KMS-11 (cell line): ENCODE measurements at regions not wholly inside any gene's neighbourhood (a gene's known extent, or its start where the extent isn't known, plus 50 kb on each side); places are given as distances from the start of the nearest gene placed in this dataset.

Experiments
- H2AFZ ChIP-seq: fragments of 200-600 bp; sonication (generic); 2 replicates; pipeline ENCODE4 v1.6.1; 2016; ENCODE audit warnings: antibody characterized with exemption, mixed run types, low read depth
- H3K27ac ChIP-seq: fragments of 200-600 bp; sonication (generic); 2 replicates; pipeline ENCODE4 v1.6.1; 2016; ENCODE audit warnings: mild to moderate bottlenecking, mixed run types
- H3K27me3 ChIP-seq: fragments of 200-600 bp; sonication (generic); 2 replicates; pipeline ENCODE4 v1.6.1; 2017; ENCODE audit warnings: mild to moderate bottlenecking, low read depth, mixed run types, moderate library complexity; ENCODE audit not compliant: insufficient read depth
- H3K36me3 ChIP-seq: fragments of 200-600 bp; sonication (generic); 2 replicates; pipeline ENCODE4 v1.6.1; 2017; ENCODE audit warnings: mild to moderate bottlenecking, mixed run types; ENCODE audit not compliant: insufficient read depth
- H3K4me1 ChIP-seq: fragments of 200-600 bp; sonication (generic); 2 replicates; pipeline ENCODE4 v1.6.1; 2016; ENCODE audit warnings: mild to moderate bottlenecking, low read depth, mixed run types; ENCODE audit not compliant: poor library complexity, severe bottlenecking
- H3K4me2 ChIP-seq: fragments of 200-600 bp; sonication (generic); 2 replicates; pipeline ENCODE4 v1.7.0; 2016; ENCODE audit warnings: mild to moderate bottlenecking, mixed run types
- H3K4me3 ChIP-seq: fragments of 200-600 bp; sonication (generic); IDR thresholded peaks from 2 replicates; pipeline ENCODE4 v1.6.1; 2017; ENCODE audit warnings: low read depth, low read length, mixed read lengths; ENCODE audit not compliant: insufficient read depth
- H3K79me2 ChIP-seq: fragments of 200-600 bp; sonication (generic); 2 replicates; pipeline ENCODE4 v1.6.1; 2016; ENCODE audit warnings: low read depth, mixed run types; ENCODE audit not compliant: insufficient read depth
- H3K9ac ChIP-seq: fragments of 200-600 bp; sonication (generic); 2 replicates; pipeline ENCODE4 v1.6.1; 2016; ENCODE audit warnings: mild to moderate bottlenecking, mixed run types
- H4K20me1 ChIP-seq: fragments of 200-600 bp; sonication (generic); 2 replicates; pipeline ENCODE4 v1.6.1; 2016; ENCODE audit warnings: mild to moderate bottlenecking, mixed run types; ENCODE audit not compliant: insufficient read depth
- CTCF ChIP-seq: fragments of 200-600 bp; sonication (generic); conservative IDR thresholded peaks from 2 replicates; pipeline ENCODE4 v1.6.1; 2017; ENCODE audit warnings: low read depth, mild to moderate bottlenecking, antibody characterized with exemption, low read length, moderate library complexity, mixed read lengths

- no peak overlapping the region for H3K4me3 ChIP-seq
- H3K27me3 ChIP-seq, result no peaks in the 10 kb centered on the region
- H3K4me2 ChIP-seq, result no peak overlapping the region
- no peaks in the 10 kb centered on the region for H4K20me1 ChIP-seq
- no peak overlapping the region for H3K27ac ChIP-seq
- H3K79me2 ChIP-seq, result no peaks in the 10 kb centered on the region
- H3K36me3 ChIP-seq, result no peaks in the 10 kb centered on the region
- H2AFZ ChIP-seq, result no peak overlapping the region
- no peaks in the 10 kb centered on the region for H3K4me1 ChIP-seq
- TF ChIP-seq CTCF, result no peak
- H3K9ac ChIP-seq, result no peak overlapping the region
Observed at GRCh38 chr13:31408927-31409326, 209.2 kb downstream of the B3GLCT start.

DNA sequence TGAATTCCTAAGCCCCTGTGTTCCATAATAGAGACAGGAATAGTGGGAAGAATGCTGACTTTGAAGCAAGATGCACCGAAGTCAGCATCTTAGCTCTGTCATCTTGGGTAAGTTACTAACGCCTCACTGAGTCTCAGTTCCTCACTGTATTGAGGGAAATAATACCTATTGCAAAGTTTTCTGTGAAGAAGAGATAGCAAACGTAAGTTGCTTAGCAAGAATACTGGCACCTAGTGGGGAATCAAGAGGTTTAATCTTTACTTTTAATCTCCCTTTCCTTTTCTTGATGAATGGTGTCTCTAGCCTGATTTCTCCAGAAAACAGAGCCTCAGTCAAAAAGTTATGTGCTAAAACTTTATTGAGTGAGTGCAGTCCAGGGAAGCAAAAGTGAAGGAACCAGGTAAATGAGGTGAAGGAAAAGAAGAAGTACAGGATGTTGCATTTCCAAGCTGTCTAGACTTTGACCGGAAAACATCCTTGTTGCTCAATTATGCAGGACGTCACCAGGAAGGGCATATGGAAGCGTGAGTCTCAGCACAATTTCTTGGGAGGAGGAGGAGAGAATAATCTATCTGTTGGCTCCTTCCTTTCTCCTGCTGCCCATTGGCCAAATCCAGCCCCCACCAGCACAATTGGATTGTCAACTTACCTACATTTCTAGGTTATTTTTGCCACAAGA is 210.0 kb downstream of the B3GLCT start:
- Histone ChIP-seq H4K20me1 (no peaks in the 10 kb centered on the region), H3K4me2 (no peak overlapping the region), H3K27ac (no peak overlapping the region), H3K79me2 (no peaks in the 10 kb centered on the region), H3K4me3 (no peak overlapping the region), H3K4me1 (no peaks in the 10 kb centered on the region), H3K27me3 (no peaks in the 10 kb centered on the region), H3K36me3 (no peaks in the 10 kb centered on the region), H2AFZ (no peak overlapping the region), H3K9ac (no peak overlapping the region)
- no peak for TF ChIP-seq CTCF

GRCh38 chr13:31413516-31413915 is 213.7 kb downstream of the B3GLCT start:
- no peak overlapping the region for H3K27ac ChIP-seq
- no peak for TF ChIP-seq CTCF
- no peak overlapping the region for H3K4me2 ChIP-seq
- H3K9ac ChIP-seq, result no peak overlapping the region
- H3K79me2 ChIP-seq, result no peaks in the 10 kb centered on the region
- no peaks in the 10 kb centered on the region for H3K36me3 ChIP-seq
- no peak overlapping the region for H3K4me3 ChIP-seq
- H3K4me1 ChIP-seq, result no peaks in the 10 kb centered on the region
- no peaks in the 10 kb centered on the region for H3K27me3 ChIP-seq
- no peak overlapping the region for H2AFZ ChIP-seq
- H4K20me1 ChIP-seq, result no peaks in the 10 kb centered on the region

GRCh38 chr13:31416066-31416465 is 216.3 kb downstream of the B3GLCT start:
- Histone ChIP-seq H3K4me1 (no peaks in the 10 kb centered on the region), H4K20me1 (no peaks in the 10 kb centered on the region), H3K9ac (no peak overlapping the region), H2AFZ (no peak overlapping the region), H3K4me3 (no peak overlapping the region), H3K27me3 (no peaks in the 10 kb centered on the region), H3K27ac (no peak overlapping the region), H3K4me2 (no peak overlapping the region), H3K79me2 (no peaks in the 10 kb centered on the region), H3K36me3 (no peaks in the 10 kb centered on the region)
- TF ChIP-seq CTCF, result no peak
